HCT116 (cell line): ENCODE measurements at regions not wholly inside any gene's neighbourhood (a gene's known extent, or its start where the extent isn't known, plus 50 kb on each side); places are given as distances from the start of the nearest gene placed in this dataset.

Experiments
- ATAC-seq: fragments of 200-7000 bp; cut with Tn5 transposase; 2 replicates; pipeline ENCODE4 v1.9.1; 2020; ENCODE audit warnings: mild to moderate bottlenecking, moderate library complexity
- BruUV-seq: library from RNA; stranded (reverse); fragments of 400-500 nt; replicated peaks from 2 replicates; lab custom pipeline; 2021; lab: Mats Ljungman, UMichigan
- CTCF ChIA-PET: fragments of 300-600 bp; sonication (Branson Sonifier 250); formaldehyde crosslinking; loops from one replicate; lab custom pipeline; 2021; ENCODE audit warnings: antibody characterized with exemption; lab: Charles Lee
- POLR2A ChIA-PET: fragments of 300-600, 350-600 bp; sonication (Branson Sonifier 250); formaldehyde crosslinking; loops from one replicate; lab custom pipeline; 2021; ENCODE audit warnings: antibody characterized with exemption; lab: Charles Lee
- RAD21 ChIA-PET, 2 experiments: fragments of 300-600 bp; sonication (Branson Sonifier 250); formaldehyde crosslinking; loops; one replicate each; lab custom pipeline; 2023; ENCODE audit warnings: low total read pairs in 2 of 2; ENCODE audit not compliant: uncharacterized antibody in 2 of 2, unreplicated experiment in 2 of 2, low non-redundant PET in 1 of 2; lab: Charles Lee
- DNase-seq: peaks from one replicate; pipeline ENCODE4 v3.0.0-alpha.2; 2010; ENCODE audit warnings: low read depth, low spot score
- H2AFZ ChIP-seq: fragments of 200-600 bp; shearing (Covaris generic), sonication (generic); 2 replicates; pipeline ENCODE4 v1.6.1; 2017; ENCODE audit warnings: low read depth, mixed run types, mixed read lengths, antibody characterized with exemption, low read length; ENCODE audit not compliant: poor library complexity, severe bottlenecking
- H3K27ac ChIP-seq: 2 replicates; pipeline ENCODE4 v1.5.1; 2012; ENCODE audit warnings: low read depth, low read length
- H3K27me3 ChIP-seq: fragments of 200-600 bp; sonication (generic); 2 replicates; pipeline ENCODE4 v1.6.1; 2016; ENCODE audit warnings: mixed run types, low read length, mixed read lengths; ENCODE audit not compliant: insufficient read depth
- H3K36me3 ChIP-seq, 2 experiments: fragments of 200-500 bp in 1 of 2; fragments of 200-600 bp in 1 of 2; sonication (Bioruptor generic) in 1 of 2; sonication (generic) in 1 of 2; 2 replicates each; pipeline versions ENCODE4 v1.5.1 to v1.6.1; 2014 to 2016; ENCODE audit warnings: low read length in 2 of 2, inconsistent platforms in 1 of 2, mixed read lengths in 1 of 2, mixed run types in 1 of 2; ENCODE audit not compliant: insufficient read depth in 2 of 2, control insufficient read depth in 1 of 2
- H3K4me1 ChIP-seq, 2 experiments: fragments of 200-600 bp in 1 of 2; sonication (generic) in 1 of 2; 2 replicates each; pipeline versions ENCODE4 v1.5.1 to v1.6.1; 2012 to 2017; ENCODE audit warnings: low read length in 2 of 2, inconsistent platforms in 1 of 2, mild to moderate bottlenecking in 1 of 2, mixed read lengths in 1 of 2, mixed run types in 1 of 2, moderate library complexity in 1 of 2; ENCODE audit not compliant: insufficient read depth in 2 of 2, control insufficient read depth in 1 of 2
- H3K4me2 ChIP-seq: fragments of 200-600 bp; sonication (generic); 2 replicates; pipeline ENCODE4 v1.6.1; 2017; ENCODE audit warnings: mixed run types, low read length, mixed read lengths
- H3K4me3 ChIP-seq, 2 experiments: fragments of 200-600 bp in 1 of 2; sonication (generic) in 1 of 2; replicated peaks in 1 of 2; 2 replicates each; pipeline ENCODE4 v1.5.1; 2011 to 2016; ENCODE audit warnings: low read length in 2 of 2, control low read depth in 1 of 2, low read depth in 1 of 2, mild to moderate bottlenecking in 1 of 2, mixed read lengths in 1 of 2, mixed run types in 1 of 2
- H3K79me2 ChIP-seq: fragments of 200-600 bp; sonication (generic); 2 replicates; pipeline ENCODE4 v1.6.1; 2017; ENCODE audit warnings: mild to moderate bottlenecking, mixed run types, low read length, moderate library complexity, mixed read lengths; ENCODE audit not compliant: insufficient read depth
- H3K9ac ChIP-seq: fragments of 200-600 bp; sonication (generic); 2 replicates; pipeline ENCODE4 v1.6.1; 2016; ENCODE audit warnings: low read length, mixed read lengths
- H3K9me2 ChIP-seq: fragments of 200-600 bp; sonication (generic), shearing (Covaris generic); 2 replicates; pipeline ENCODE4 v1.6.1; 2017; ENCODE audit warnings: mixed run types, mild to moderate bottlenecking, moderate library complexity; ENCODE audit not compliant: insufficient read depth
- H3K9me3 ChIP-seq, 2 experiments: fragments of 200-500 bp in 1 of 2; fragments of 200-600 bp in 1 of 2; sonication (Bioruptor generic) in 1 of 2; sonication (generic) in 1 of 2; 2 replicates each; pipeline ENCODE4 v1.6.1; 2014 to 2017; ENCODE audit warnings: low read length in 2 of 2, mixed read lengths in 2 of 2, inconsistent platforms in 1 of 2, low read depth in 1 of 2, mild to moderate bottlenecking in 1 of 2, mixed run types in 1 of 2, moderate library complexity in 1 of 2; ENCODE audit not compliant: control insufficient read depth in 1 of 2, insufficient read depth in 1 of 2
- H4K20me1 ChIP-seq: fragments of 200-600 bp; sonication (generic), shearing (Covaris generic); 2 replicates; pipeline ENCODE4 v1.6.1; 2017; ENCODE audit warnings: mixed run types, mild to moderate bottlenecking, moderate library complexity; ENCODE audit not compliant: insufficient read depth
- ATF3 ChIP-seq: IDR thresholded peaks from 2 replicates; pipeline ENCODE4 v1.6.1; 2012
- CTCF ChIP-seq, 3 experiments: fragments of 200-600 bp in 1 of 3; sonication (generic) in 1 of 3; IDR thresholded peaks in 2 of 3; conservative IDR thresholded peaks in 1 of 3; 2 replicates each; pipeline ENCODE4 v1.5.1; 2012 to 2017; ENCODE audit warnings: low read depth in 2 of 3, low read length in 2 of 3, antibody characterized with exemption in 1 of 3, borderline replicate concordance in 1 of 3, control low read depth in 1 of 3, mild to moderate bottlenecking in 1 of 3, mixed read lengths in 1 of 3, mixed run types in 1 of 3, moderate library complexity in 1 of 3; ENCODE audit not compliant: insufficient read depth in 1 of 3
- ELF1 ChIP-seq: IDR thresholded peaks from 2 replicates; pipeline ENCODE4 v1.6.1; 2012; ENCODE audit warnings: low read depth, borderline replicate concordance
- FOSL1 ChIP-seq: IDR thresholded peaks from 2 replicates; pipeline ENCODE4 v1.6.1; 2012; ENCODE audit warnings: low read depth
- MAX ChIP-seq: IDR thresholded peaks from 2 replicates; pipeline ENCODE4 v1.6.1; 2012
- POLR2A ChIP-seq: IDR thresholded peaks from 2 replicates; pipeline ENCODE4 v1.7.0; 2011; ENCODE audit warnings: borderline replicate concordance; ENCODE audit not compliant: insufficient read depth, insufficient read length; ENCODE audit errors: extremely low read depth
- RAD21 ChIP-seq: IDR thresholded peaks from 2 replicates; pipeline ENCODE4 v1.6.1; 2012; ENCODE audit warnings: low read depth, mild to moderate bottlenecking
- SIN3A ChIP-seq: IDR thresholded peaks from 2 replicates; pipeline ENCODE4 v1.6.1; 2012; ENCODE audit warnings: low read depth
- SRF ChIP-seq: IDR thresholded peaks from 2 replicates; pipeline ENCODE4 v1.6.1; 2012; ENCODE audit warnings: low read depth
- YY1 ChIP-seq: IDR thresholded peaks from 2 replicates; pipeline ENCODE4 v1.6.1; 2011; ENCODE audit warnings: low read length, low read depth, moderate library complexity, mild to moderate bottlenecking; ENCODE audit not compliant: insufficient replicate concordance; ENCODE audit errors: extremely low read depth
- ZBTB33 ChIP-seq: IDR thresholded peaks from 2 replicates; pipeline ENCODE4 v1.6.1; 2011; ENCODE audit warnings: mild to moderate bottlenecking, low read length, moderate library complexity; ENCODE audit not compliant: insufficient replicate concordance; ENCODE audit errors: extremely low read depth
- ZNF274 ChIP-seq: fragments of 200-500 bp; sonication (Bioruptor generic); IDR thresholded peaks from 2 replicates; pipeline ENCODE4 v1.6.1; 2014; ENCODE audit warnings: mild to moderate bottlenecking, low read depth, low read length, inconsistent platforms
- intact Hi-C: fragments of 100-400 bp; cut with micrococcal nuclease; formaldehyde crosslinking; loops from 2 replicates; pipeline ENCODE4 v1.10.0; 2022

GRCh38 chr17:72025113-72025512 lies 95.7 kb upstream of the SOX9 start:
- CTCF ChIA-PET: no interaction called here
- no TSS peak for BruUV-seq
- POLR2A ChIA-PET: no interaction called here

GRCh38 chr17:72030067-72030899 lies 90.5 kb upstream of the SOX9 start:
- Histone ChIP-seq H3K4me2 (no peak overlapping the region), H3K4me3 (no peak overlapping the region), H3K4me1 (no peaks in the 10 kb centered on the region), H2AFZ (no peak overlapping the region), H3K79me2 (no peaks in the 10 kb centered on the region), H3K27ac (no peak overlapping the region), H4K20me1 (no peaks in the 10 kb centered on the region), H3K9me3 (no peaks in the 10 kb centered on the region), H3K36me3 (no peaks in the 10 kb centered on the region), H3K27me3 (peaks cover 3% of the 10 kb centered on the region; the same call in 1 of the 2 replicates), H3K9ac (no peak overlapping the region), H3K9me2 (no peaks in the 10 kb centered on the region)
- ChIA-PET POLR2A (no interaction called here), CTCF (no interaction called here), RAD21 (no interaction called here)
- DNase-seq (no peak), ATAC-seq (no peak)
- intact Hi-C loops: no loop called here
- TF ChIP-seq ZBTB33 (no peak), ATF3 (no peak), ZNF274 (no peak), POLR2A (no peak), RAD21 (no peak), CTCF (IDR thresholded peaks at IDR 0.05 in 2 of 3, conservative IDR thresholded peaks at IDR 0.05 in 1 of 3; ENCODE audit: borderline replicate concordance in 1 of 3, insufficient read depth in 1 of 3, low read depth in 2 of 3, low read length in 2 of 3) (no peak), SIN3A (no peak), YY1 (no peak), MAX (no peak)
- BruUV-seq: no TSS peak

More at GRCh38 chr17:72025113-72025512, 95.7 kb upstream of the SOX9 start:
- Histone ChIP-seq H3K9me2 (no peaks in the 10 kb centered on the region), H3K27ac (no peak overlapping the region), H3K27me3 (peaks cover 3% of the 10 kb centered on the region; the same call in 1 of the 2 replicates), H3K9me3 (no peaks in the 10 kb centered on the region), H3K4me3 (no peak overlapping the region), H3K4me1 (no peaks in the 10 kb centered on the region), H3K36me3 (no peaks in the 10 kb centered on the region), H3K79me2 (no peaks in the 10 kb centered on the region), H2AFZ (no peak overlapping the region), H3K4me2 (no peak overlapping the region), H4K20me1 (no peaks in the 10 kb centered on the region), H3K9ac (no peak overlapping the region)
- ATAC-seq (no peak), DNase-seq (no peak)
- TF ChIP-seq ELF1: no peak
- no peak for TF ChIP-seq SRF
- TF ChIP-seq FOSL1: no peak
- intact Hi-C loops: no loop called here
- RAD21 ChIA-PET: no interaction called here
